HCT116 (cell line): ENCODE measurements at regions not wholly inside any gene's neighbourhood (a gene's known extent, or its start where the extent isn't known, plus 50 kb on each side); places are given as distances from the start of the nearest gene placed in this dataset.

Experiments used
- ATAC-seq: fragments of 200-7000 bp; cut with Tn5 transposase; 2 replicates; pipeline ENCODE4 v1.9.1; 2020; ENCODE audit warnings: mild to moderate bottlenecking, moderate library complexity
- BruUV-seq: library from RNA; stranded (reverse); fragments of 400-500 nt; replicated peaks from 2 replicates; lab custom pipeline; 2021; lab: Mats Ljungman, UMichigan
- CTCF ChIA-PET: fragments of 300-600 bp; sonication (Branson Sonifier 250); formaldehyde crosslinking; loops from one replicate; lab custom pipeline; 2021; ENCODE audit warnings: antibody characterized with exemption; lab: Charles Lee
- POLR2A ChIA-PET: fragments of 300-600, 350-600 bp; sonication (Branson Sonifier 250); formaldehyde crosslinking; loops from one replicate; lab custom pipeline; 2021; ENCODE audit warnings: antibody characterized with exemption; lab: Charles Lee
- RAD21 ChIA-PET, 2 experiments: fragments of 300-600 bp; sonication (Branson Sonifier 250); formaldehyde crosslinking; loops; one replicate each; lab custom pipeline; 2023; ENCODE audit warnings: low total read pairs in 2 of 2; ENCODE audit not compliant: uncharacterized antibody in 2 of 2, unreplicated experiment in 2 of 2, low non-redundant PET in 1 of 2; lab: Charles Lee
- DNase-seq: peaks from one replicate; pipeline ENCODE4 v3.0.0-alpha.2; 2010; ENCODE audit warnings: low read depth, low spot score
- H2AFZ ChIP-seq: fragments of 200-600 bp; shearing (Covaris generic), sonication (generic); 2 replicates; pipeline ENCODE4 v1.6.1; 2017; ENCODE audit warnings: low read depth, mixed run types, mixed read lengths, antibody characterized with exemption, low read length; ENCODE audit not compliant: poor library complexity, severe bottlenecking
- H3K27ac ChIP-seq: 2 replicates; pipeline ENCODE4 v1.5.1; 2012; ENCODE audit warnings: low read depth, low read length
- H3K27me3 ChIP-seq: fragments of 200-600 bp; sonication (generic); 2 replicates; pipeline ENCODE4 v1.6.1; 2016; ENCODE audit warnings: mixed run types, low read length, mixed read lengths; ENCODE audit not compliant: insufficient read depth
- H3K36me3 ChIP-seq, 2 experiments: fragments of 200-500 bp in 1 of 2; fragments of 200-600 bp in 1 of 2; sonication (Bioruptor generic) in 1 of 2; sonication (generic) in 1 of 2; 2 replicates each; pipeline versions ENCODE4 v1.5.1 to v1.6.1; 2014 to 2016; ENCODE audit warnings: low read length in 2 of 2, inconsistent platforms in 1 of 2, mixed read lengths in 1 of 2, mixed run types in 1 of 2; ENCODE audit not compliant: insufficient read depth in 2 of 2, control insufficient read depth in 1 of 2
- H3K4me1 ChIP-seq, 2 experiments: fragments of 200-600 bp in 1 of 2; sonication (generic) in 1 of 2; 2 replicates each; pipeline versions ENCODE4 v1.5.1 to v1.6.1; 2012 to 2017; ENCODE audit warnings: low read length in 2 of 2, inconsistent platforms in 1 of 2, mild to moderate bottlenecking in 1 of 2, mixed read lengths in 1 of 2, mixed run types in 1 of 2, moderate library complexity in 1 of 2; ENCODE audit not compliant: insufficient read depth in 2 of 2, control insufficient read depth in 1 of 2
- H3K4me2 ChIP-seq: fragments of 200-600 bp; sonication (generic); 2 replicates; pipeline ENCODE4 v1.6.1; 2017; ENCODE audit warnings: mixed run types, low read length, mixed read lengths
- H3K4me3 ChIP-seq, 2 experiments: fragments of 200-600 bp in 1 of 2; sonication (generic) in 1 of 2; replicated peaks in 1 of 2; 2 replicates each; pipeline ENCODE4 v1.5.1; 2011 to 2016; ENCODE audit warnings: low read length in 2 of 2, control low read depth in 1 of 2, low read depth in 1 of 2, mild to moderate bottlenecking in 1 of 2, mixed read lengths in 1 of 2, mixed run types in 1 of 2
- H3K79me2 ChIP-seq: fragments of 200-600 bp; sonication (generic); 2 replicates; pipeline ENCODE4 v1.6.1; 2017; ENCODE audit warnings: mild to moderate bottlenecking, mixed run types, low read length, moderate library complexity, mixed read lengths; ENCODE audit not compliant: insufficient read depth
- H3K9ac ChIP-seq: fragments of 200-600 bp; sonication (generic); 2 replicates; pipeline ENCODE4 v1.6.1; 2016; ENCODE audit warnings: low read length, mixed read lengths
- H3K9me2 ChIP-seq: fragments of 200-600 bp; sonication (generic), shearing (Covaris generic); 2 replicates; pipeline ENCODE4 v1.6.1; 2017; ENCODE audit warnings: mixed run types, mild to moderate bottlenecking, moderate library complexity; ENCODE audit not compliant: insufficient read depth
- H3K9me3 ChIP-seq, 2 experiments: fragments of 200-500 bp in 1 of 2; fragments of 200-600 bp in 1 of 2; sonication (Bioruptor generic) in 1 of 2; sonication (generic) in 1 of 2; 2 replicates each; pipeline ENCODE4 v1.6.1; 2014 to 2017; ENCODE audit warnings: low read length in 2 of 2, mixed read lengths in 2 of 2, inconsistent platforms in 1 of 2, low read depth in 1 of 2, mild to moderate bottlenecking in 1 of 2, mixed run types in 1 of 2, moderate library complexity in 1 of 2; ENCODE audit not compliant: control insufficient read depth in 1 of 2, insufficient read depth in 1 of 2
- H4K20me1 ChIP-seq: fragments of 200-600 bp; sonication (generic), shearing (Covaris generic); 2 replicates; pipeline ENCODE4 v1.6.1; 2017; ENCODE audit warnings: mixed run types, mild to moderate bottlenecking, moderate library complexity; ENCODE audit not compliant: insufficient read depth
- CBX3 ChIP-seq: IDR thresholded peaks from 2 replicates; pipeline ENCODE4 v1.6.1; 2012; ENCODE audit warnings: low read depth
- CEBPB ChIP-seq: IDR thresholded peaks from 2 replicates; pipeline ENCODE4 v1.6.1; 2012; ENCODE audit warnings: low read depth
- EZH2 ChIP-seq: fragments of 200-600 bp; sonication (generic); IDR thresholded peaks from 2 replicates; pipeline ENCODE4 v1.6.1; 2017; ENCODE audit warnings: antibody characterized with exemption, mixed run types
- EZH2phosphoT487 ChIP-seq: fragments of 200-600 bp; IDR thresholded peaks from 2 replicates; pipeline ENCODE4 v1.6.1; 2018; ENCODE audit warnings: antibody characterized with exemption, borderline replicate concordance
- FOSL1 ChIP-seq: IDR thresholded peaks from 2 replicates; pipeline ENCODE4 v1.6.1; 2012; ENCODE audit warnings: low read depth
- JUND ChIP-seq: IDR thresholded peaks from 2 replicates; pipeline ENCODE4 v1.6.1; 2012
- POLR2A ChIP-seq: IDR thresholded peaks from 2 replicates; pipeline ENCODE4 v1.7.0; 2011; ENCODE audit warnings: borderline replicate concordance; ENCODE audit not compliant: insufficient read depth, insufficient read length; ENCODE audit errors: extremely low read depth
- POLR2AphosphoS5 ChIP-seq: IDR thresholded peaks from 2 replicates; pipeline ENCODE4 v1.6.1; 2011; ENCODE audit warnings: mild to moderate bottlenecking, low read depth, low read length, moderate library complexity
- SIN3A ChIP-seq: IDR thresholded peaks from 2 replicates; pipeline ENCODE4 v1.6.1; 2012; ENCODE audit warnings: low read depth
- SP1 ChIP-seq: IDR thresholded peaks from 2 replicates; pipeline ENCODE4 v1.6.1; 2012; ENCODE audit warnings: low read depth
- SRF ChIP-seq: IDR thresholded peaks from 2 replicates; pipeline ENCODE4 v1.6.1; 2012; ENCODE audit warnings: low read depth
- TCF7L2 ChIP-seq: IDR thresholded peaks from 2 replicates; pipeline ENCODE4 v1.7.0; 2011; ENCODE audit warnings: borderline replicate concordance, inconsistent platforms; ENCODE audit not compliant: insufficient read depth, insufficient read length; ENCODE audit errors: extremely low read depth
- YY1 ChIP-seq: IDR thresholded peaks from 2 replicates; pipeline ENCODE4 v1.6.1; 2011; ENCODE audit warnings: low read length, low read depth, moderate library complexity, mild to moderate bottlenecking; ENCODE audit not compliant: insufficient replicate concordance; ENCODE audit errors: extremely low read depth
- ZFX ChIP-seq: fragments of 450-650 bp; IDR thresholded peaks from 2 replicates; pipeline ENCODE4 v1.6.1; 2017
- intact Hi-C: fragments of 100-400 bp; cut with micrococcal nuclease; formaldehyde crosslinking; loops from 2 replicates; pipeline ENCODE4 v1.10.0; 2022
- TF ChIP-seq, protein P1 (sequence below): IDR thresholded peaks from 2 replicates; pipeline ENCODE4 v1.6.1; 2012; ENCODE audit warnings: low read depth
- TF ChIP-seq, protein P2 (sequence below): IDR thresholded peaks from 2 replicates; pipeline ENCODE4 v1.6.1; 2012
- TF ChIP-seq, protein P3 (sequence below), 3 experiments: fragments of 200-600 bp in 1 of 3; sonication (generic) in 1 of 3; IDR thresholded peaks in 2 of 3; conservative IDR thresholded peaks in 1 of 3; 2 replicates each; pipeline ENCODE4 v1.5.1; 2012 to 2017; ENCODE audit warnings: low read depth in 2 of 3, low read length in 2 of 3, antibody characterized with exemption in 1 of 3, borderline replicate concordance in 1 of 3, control low read depth in 1 of 3, mild to moderate bottlenecking in 1 of 3, mixed read lengths in 1 of 3, mixed run types in 1 of 3, moderate library complexity in 1 of 3; ENCODE audit not compliant: insufficient read depth in 1 of 3
- TF ChIP-seq, protein P4 (sequence below): IDR thresholded peaks from 2 replicates; pipeline ENCODE4 v1.6.1; 2012

DNA sequence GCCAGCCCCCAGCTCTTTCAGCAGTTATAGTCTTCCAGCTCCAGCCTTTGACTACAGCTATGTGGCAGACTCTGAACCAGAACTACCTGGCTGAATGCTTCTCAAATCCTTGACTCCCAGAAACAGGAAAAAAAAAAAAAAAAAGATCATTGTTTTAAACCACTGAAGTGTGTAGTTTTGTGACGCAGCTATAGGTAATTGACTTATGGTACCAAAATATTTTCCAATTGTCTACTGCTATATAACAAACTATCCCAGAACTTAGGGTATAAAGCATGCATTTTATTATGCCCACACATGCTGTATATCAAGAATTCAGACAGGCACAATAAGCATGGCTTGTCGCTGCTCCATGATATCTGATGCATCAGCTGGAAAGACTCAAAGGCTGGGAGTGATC is 127.1 kb upstream of the POC5 start:
- Histone ChIP-seq H3K36me3 (no peaks in the 10 kb centered on the region), H3K4me1 (no peaks in the 10 kb centered on the region), H3K79me2 (no peaks in the 10 kb centered on the region), H3K9ac (no peak overlapping the region), H3K4me3 (no peak overlapping the region), H3K9me3 (no peaks in the 10 kb centered on the region), H3K4me2 (no peak overlapping the region), H3K27ac (no peak overlapping the region), H3K27me3 (peaks cover 43% of the 10 kb centered on the region), H3K9me2 (no peaks in the 10 kb centered on the region), H4K20me1 (no peaks in the 10 kb centered on the region), H2AFZ (no peak overlapping the region)
- ATAC-seq (no peak), DNase-seq (no peak)
- BruUV-seq = no TSS peak
- ChIA-PET CTCF (no interaction called here), POLR2A (no interaction called here), RAD21 (no interaction called here)
- intact Hi-C loops = no loop called here
- TF ChIP-seq YY1 = no peak
- TF ChIP-seq, protein P1, sequence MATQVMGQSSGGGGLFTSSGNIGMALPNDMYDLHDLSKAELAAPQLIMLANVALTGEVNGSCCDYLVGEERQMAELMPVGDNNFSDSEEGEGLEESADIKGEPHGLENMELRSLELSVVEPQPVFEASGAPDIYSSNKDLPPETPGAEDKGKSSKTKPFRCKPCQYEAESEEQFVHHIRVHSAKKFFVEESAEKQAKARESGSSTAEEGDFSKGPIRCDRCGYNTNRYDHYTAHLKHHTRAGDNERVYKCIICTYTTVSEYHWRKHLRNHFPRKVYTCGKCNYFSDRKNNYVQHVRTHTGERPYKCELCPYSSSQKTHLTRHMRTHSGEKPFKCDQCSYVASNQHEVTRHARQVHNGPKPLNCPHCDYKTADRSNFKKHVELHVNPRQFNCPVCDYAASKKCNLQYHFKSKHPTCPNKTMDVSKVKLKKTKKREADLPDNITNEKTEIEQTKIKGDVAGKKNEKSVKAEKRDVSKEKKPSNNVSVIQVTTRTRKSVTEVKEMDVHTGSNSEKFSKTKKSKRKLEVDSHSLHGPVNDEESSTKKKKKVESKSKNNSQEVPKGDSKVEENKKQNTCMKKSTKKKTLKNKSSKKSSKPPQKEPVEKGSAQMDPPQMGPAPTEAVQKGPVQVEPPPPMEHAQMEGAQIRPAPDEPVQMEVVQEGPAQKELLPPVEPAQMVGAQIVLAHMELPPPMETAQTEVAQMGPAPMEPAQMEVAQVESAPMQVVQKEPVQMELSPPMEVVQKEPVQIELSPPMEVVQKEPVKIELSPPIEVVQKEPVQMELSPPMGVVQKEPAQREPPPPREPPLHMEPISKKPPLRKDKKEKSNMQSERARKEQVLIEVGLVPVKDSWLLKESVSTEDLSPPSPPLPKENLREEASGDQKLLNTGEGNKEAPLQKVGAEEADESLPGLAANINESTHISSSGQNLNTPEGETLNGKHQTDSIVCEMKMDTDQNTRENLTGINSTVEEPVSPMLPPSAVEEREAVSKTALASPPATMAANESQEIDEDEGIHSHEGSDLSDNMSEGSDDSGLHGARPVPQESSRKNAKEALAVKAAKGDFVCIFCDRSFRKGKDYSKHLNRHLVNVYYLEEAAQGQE = no peak
- no peak for TF ChIP-seq SIN3A
- no peak for TF ChIP-seq EZH2phosphoT487
- TF ChIP-seq POLR2AphosphoS5 = no peak
- TF ChIP-seq, protein P2, sequence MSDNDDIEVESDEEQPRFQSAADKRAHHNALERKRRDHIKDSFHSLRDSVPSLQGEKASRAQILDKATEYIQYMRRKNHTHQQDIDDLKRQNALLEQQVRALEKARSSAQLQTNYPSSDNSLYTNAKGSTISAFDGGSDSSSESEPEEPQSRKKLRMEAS = no peak
- no peak for TF ChIP-seq JUND
- no peak for TF ChIP-seq ZFX
- TF ChIP-seq EZH2 = no peak
- TF ChIP-seq SRF = no peak
- TF ChIP-seq FOSL1 = no peak
- no peak for TF ChIP-seq POLR2A
- no peak for TF ChIP-seq TCF7L2
- TF ChIP-seq CEBPB = no peak
- no peak for TF ChIP-seq CBX3
- TF ChIP-seq, protein P3, sequence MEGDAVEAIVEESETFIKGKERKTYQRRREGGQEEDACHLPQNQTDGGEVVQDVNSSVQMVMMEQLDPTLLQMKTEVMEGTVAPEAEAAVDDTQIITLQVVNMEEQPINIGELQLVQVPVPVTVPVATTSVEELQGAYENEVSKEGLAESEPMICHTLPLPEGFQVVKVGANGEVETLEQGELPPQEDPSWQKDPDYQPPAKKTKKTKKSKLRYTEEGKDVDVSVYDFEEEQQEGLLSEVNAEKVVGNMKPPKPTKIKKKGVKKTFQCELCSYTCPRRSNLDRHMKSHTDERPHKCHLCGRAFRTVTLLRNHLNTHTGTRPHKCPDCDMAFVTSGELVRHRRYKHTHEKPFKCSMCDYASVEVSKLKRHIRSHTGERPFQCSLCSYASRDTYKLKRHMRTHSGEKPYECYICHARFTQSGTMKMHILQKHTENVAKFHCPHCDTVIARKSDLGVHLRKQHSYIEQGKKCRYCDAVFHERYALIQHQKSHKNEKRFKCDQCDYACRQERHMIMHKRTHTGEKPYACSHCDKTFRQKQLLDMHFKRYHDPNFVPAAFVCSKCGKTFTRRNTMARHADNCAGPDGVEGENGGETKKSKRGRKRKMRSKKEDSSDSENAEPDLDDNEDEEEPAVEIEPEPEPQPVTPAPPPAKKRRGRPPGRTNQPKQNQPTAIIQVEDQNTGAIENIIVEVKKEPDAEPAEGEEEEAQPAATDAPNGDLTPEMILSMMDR (IDR thresholded peaks at IDR 0.05 in 2 of 3, conservative IDR thresholded peaks at IDR 0.05 in 1 of 3; ENCODE audit: borderline replicate concordance in 1 of 3, insufficient read depth in 1 of 3, low read depth in 2 of 3, low read length in 2 of 3) = no peak
- no peak for TF ChIP-seq SP1
- TF ChIP-seq, protein P4, sequence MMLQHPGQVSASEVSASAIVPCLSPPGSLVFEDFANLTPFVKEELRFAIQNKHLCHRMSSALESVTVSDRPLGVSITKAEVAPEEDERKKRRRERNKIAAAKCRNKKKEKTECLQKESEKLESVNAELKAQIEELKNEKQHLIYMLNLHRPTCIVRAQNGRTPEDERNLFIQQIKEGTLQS = no peak
